ENCODE measurements at regions not wholly inside any gene's neighbourhood (a gene's known extent, or its start where the extent isn't known, plus 50 kb on each side); places are given as distances from the start of the nearest gene placed in this dataset.

- TF ChIP-seq POLR2AphosphoS5 (IDR thresholded peaks at IDR 0.05; ENCODE audit: low read depth, low read length) = no peak
- TF ChIP-seq CTCF (IDR thresholded peaks at IDR 0.05) = no peak
Observed at GRCh38 chr17:71842986-71843385, 277.8 kb upstream of the SOX9 start.

Measured in Panc1 (cell line).